ENCODE measurements at regions not wholly inside any gene's neighbourhood (a gene's known extent, or its start where the extent isn't known, plus 50 kb on each side); places are given as distances from the start of the nearest gene placed in this dataset.
"Not testable (repeated sequence)": the region's sequence is repeated elsewhere in the genome, so short reads cannot be mapped to it uniquely, and the experiment has no call there.

DNA sequence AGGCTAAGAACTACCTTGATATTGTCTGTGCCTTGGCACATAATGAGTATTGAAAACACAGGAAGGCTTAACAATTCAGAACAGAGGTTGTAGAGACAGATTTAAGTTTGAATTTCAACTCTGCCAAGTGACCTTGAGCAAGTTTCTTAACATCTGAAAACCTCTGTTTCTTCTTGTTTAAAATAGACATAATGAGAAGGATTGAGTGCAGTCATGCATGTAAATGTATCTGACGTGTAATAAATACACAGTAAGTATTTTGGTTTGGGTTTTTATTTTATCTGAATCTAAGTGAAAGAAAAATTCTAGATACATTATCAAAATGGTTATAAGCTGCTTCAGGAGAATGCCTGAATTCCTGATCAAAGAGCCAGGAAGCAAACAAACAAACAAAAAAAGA, 111.9 kb downstream of the ANXA5 start:
- no peak overlapping the region for H3K4me3 ChIP-seq (ENCODE audit: low read depth, low read length)
- no peak for DNase-seq (ENCODE audit: low read depth, low spot score)
- TF ChIP-seq, protein P1, sequence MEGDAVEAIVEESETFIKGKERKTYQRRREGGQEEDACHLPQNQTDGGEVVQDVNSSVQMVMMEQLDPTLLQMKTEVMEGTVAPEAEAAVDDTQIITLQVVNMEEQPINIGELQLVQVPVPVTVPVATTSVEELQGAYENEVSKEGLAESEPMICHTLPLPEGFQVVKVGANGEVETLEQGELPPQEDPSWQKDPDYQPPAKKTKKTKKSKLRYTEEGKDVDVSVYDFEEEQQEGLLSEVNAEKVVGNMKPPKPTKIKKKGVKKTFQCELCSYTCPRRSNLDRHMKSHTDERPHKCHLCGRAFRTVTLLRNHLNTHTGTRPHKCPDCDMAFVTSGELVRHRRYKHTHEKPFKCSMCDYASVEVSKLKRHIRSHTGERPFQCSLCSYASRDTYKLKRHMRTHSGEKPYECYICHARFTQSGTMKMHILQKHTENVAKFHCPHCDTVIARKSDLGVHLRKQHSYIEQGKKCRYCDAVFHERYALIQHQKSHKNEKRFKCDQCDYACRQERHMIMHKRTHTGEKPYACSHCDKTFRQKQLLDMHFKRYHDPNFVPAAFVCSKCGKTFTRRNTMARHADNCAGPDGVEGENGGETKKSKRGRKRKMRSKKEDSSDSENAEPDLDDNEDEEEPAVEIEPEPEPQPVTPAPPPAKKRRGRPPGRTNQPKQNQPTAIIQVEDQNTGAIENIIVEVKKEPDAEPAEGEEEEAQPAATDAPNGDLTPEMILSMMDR (IDR thresholded peaks at IDR 0.05; ENCODE audit: low read depth, low read length): no peak
- in situ Hi-C loops (cut with HindIII; ENCODE audit: low sequenced_read_pairs): no loop called here

DNA sequence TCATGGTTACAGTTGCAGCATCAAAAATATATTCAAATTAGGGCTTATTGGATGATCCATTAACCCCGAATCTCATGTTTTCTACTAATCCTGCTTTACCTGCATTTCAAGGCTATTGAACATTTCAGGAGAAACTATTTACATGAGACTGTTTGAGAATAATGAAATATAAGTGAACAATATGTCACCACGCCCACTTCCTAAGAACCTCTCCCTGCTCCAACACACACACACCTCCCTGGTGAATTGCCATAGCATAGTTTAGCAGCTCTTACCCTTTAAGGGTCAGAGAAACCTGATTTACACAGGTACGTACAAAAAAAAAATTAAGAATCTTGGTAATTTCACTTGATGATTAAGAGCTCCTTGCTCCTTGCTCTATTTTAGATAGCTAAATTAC, 113.4 kb downstream of the ANXA5 start:
- H3K4me3 ChIP-seq (ENCODE audit: low read depth, low read length): no peak overlapping the region
- TF ChIP-seq, protein P1 (IDR thresholded peaks at IDR 0.05; ENCODE audit: low read depth, low read length): no peak
- no peak for DNase-seq (ENCODE audit: low read depth, low spot score)
- in situ Hi-C loops (cut with HindIII; ENCODE audit: low sequenced_read_pairs): no loop called here

DNA sequence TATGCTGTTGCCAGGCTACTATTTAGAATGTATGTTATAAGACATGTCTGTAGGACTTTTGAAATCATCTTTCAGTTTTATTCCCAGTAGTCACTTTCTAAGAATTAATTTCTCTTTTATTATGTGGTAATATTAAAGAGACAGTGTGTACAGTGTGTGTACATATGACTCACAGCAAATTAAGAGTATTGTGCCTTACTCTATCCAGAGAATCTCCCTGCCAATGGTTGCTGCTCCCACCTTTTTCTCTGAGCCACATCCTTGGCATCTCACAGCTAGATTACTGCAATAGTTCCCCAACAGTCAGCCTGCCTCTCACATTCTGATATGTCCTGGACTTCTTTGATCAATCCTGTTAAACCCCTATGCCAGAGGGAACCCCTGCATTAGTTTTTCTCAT, 114.5 kb downstream of the ANXA5 start:
- in situ Hi-C loops (cut with HindIII; ENCODE audit: low sequenced_read_pairs): no loop called here
- no peak overlapping the region for H3K4me3 ChIP-seq (ENCODE audit: low read depth, low read length)
- TF ChIP-seq, protein P1 (IDR thresholded peaks at IDR 0.05; ENCODE audit: low read depth, low read length): no peak
- no peak for DNase-seq (ENCODE audit: low read depth, low spot score)

DNA sequence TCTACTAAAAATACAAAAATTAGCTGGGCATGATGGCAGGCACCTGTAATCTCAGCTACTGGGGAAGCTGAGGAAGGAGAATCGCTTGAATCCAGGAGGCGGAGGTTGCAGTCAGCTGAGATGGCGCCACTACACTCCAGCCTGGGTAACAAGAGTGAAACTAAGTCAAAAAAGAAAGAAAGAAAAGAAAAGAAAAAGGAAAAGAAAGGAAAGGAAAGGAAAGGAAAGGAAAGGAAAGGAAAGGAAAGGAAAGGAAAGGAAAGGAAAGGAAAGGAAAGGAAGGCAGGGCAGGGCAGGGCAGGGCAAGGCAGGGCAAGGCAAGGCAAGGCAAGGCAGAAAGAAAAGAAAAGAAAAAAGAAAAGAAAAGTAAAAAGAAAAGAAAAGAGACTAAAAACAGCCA, 121.4 kb downstream of the ANXA5 start:
- DNase-seq (ENCODE audit: low read depth, low spot score); in situ Hi-C loops (cut with HindIII; ENCODE audit: low sequenced_read_pairs); H3K4me3 ChIP-seq (ENCODE audit: low read depth, low read length): not testable (repeated sequence)

DNA sequence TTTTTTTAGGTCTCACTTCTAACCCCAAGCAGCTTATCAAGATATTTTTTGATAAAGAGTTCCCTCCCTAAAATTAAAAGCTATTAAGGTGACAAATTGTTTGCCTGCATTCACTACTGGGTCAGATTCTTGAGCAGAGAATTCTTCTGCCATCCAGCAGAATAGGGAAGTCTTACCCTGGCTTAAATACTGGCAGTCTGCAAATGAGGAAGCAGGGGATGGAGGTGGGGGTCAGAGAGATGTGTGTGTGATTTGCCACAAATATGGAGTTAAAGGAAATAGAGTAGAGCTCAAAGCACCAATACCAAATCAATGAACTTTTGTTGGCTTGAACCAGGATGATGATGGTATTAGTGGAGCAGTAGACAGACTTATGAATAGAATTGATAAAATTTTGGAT, 122.2 kb downstream of the ANXA5 start:
- no peak overlapping the region for H3K4me3 ChIP-seq (ENCODE audit: low read depth, low read length)
- in situ Hi-C loops (cut with HindIII; ENCODE audit: low sequenced_read_pairs): no loop called here
- DNase-seq (ENCODE audit: low read depth, low spot score): no peak
- TF ChIP-seq, protein P1 (IDR thresholded peaks at IDR 0.05; ENCODE audit: low read depth, low read length): no peak

DNA sequence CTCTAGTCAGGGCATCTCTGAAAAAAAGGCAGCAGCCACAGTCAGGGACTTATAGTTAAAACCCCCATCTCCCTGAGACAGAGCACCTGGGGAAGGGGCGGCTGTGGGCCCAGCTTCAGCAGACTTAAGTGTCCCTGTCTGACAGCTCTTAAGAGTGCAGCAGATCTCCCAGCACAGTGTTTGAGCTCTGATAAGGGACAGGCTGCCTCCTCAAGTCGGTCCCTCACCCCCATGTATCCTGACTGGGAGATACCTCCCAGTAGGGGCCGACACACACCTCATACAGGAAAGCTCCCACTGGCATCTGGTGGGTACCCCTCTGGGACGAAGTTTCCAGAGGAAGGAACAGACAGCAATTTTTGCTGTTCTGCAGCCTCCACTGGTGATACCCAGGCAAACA, 129.0 kb downstream of the ANXA5 start:
- H3K4me3 ChIP-seq (ENCODE audit: low read depth, low read length): no peak overlapping the region
- DNase-seq (ENCODE audit: low read depth, low spot score): no peak
- in situ Hi-C loops (cut with HindIII; ENCODE audit: low sequenced_read_pairs): no loop called here
- TF ChIP-seq, protein P1 (IDR thresholded peaks at IDR 0.05; ENCODE audit: low read depth, low read length): no peak

DNA sequence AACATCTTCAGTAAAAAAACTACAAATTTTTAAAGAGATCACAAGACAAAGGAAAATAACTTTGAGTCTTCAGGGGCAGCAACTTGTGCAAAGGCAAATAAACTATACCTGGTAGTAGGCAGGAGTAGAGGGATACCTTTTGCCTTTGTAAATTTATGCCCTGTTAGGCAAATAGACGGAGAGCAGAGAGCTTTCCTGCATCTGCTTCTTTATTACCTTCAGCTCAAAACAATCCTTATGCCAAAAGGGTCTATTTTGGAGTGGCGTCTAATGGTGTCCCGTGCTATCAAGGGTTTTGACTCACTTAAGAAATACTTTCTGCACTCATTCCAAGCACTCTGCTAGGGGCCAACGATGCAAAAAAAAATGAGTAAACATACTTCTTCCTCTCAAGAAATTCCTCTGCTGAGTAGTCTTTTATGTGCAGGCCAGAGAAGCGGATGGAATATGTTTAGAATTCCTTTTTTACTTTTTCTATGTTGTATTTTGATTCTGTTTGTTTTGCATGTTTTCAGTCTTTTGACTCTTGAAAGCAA, 131.9 kb downstream of the ANXA5 start:
- no peak overlapping the region for H3K4me3 ChIP-seq (ENCODE audit: low read depth, low read length)
- peak; percentile 11 for DNase-seq (ENCODE audit: low read depth, low spot score)
- TF ChIP-seq, protein P1 (IDR thresholded peaks at IDR 0.05; ENCODE audit: low read depth, low read length): no peak
- in situ Hi-C loops (cut with HindIII; ENCODE audit: low sequenced_read_pairs): no loop called here
